ENCODE measurements at regions not wholly inside any gene's neighbourhood (a gene's known extent, or its start where the extent isn't known, plus 50 kb on each side); places are given as distances from the start of the nearest gene placed in this dataset.
A peak's percentile ranks its signal among the peaks of the same experiment; 100 is the strongest.

DNA sequence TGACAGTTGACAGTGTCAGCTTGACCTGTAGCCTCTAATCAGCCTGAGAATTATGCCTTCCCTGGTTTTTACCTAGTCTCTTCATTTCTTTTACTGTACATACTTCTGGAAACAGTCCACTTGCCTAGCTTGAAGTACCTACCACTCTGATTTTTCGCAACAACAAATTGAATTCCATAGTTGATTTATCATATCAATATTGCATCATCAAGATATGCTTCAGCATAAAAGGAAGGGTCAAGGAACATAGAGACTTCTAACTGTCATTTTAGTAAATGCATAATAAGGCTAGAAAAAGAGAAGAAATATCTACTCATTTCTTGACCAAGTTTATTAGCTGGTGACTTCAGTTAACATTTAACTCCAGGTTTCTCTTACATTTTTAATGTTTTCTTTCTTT, 174.2 kb upstream of the FAR2 start:
- no peak overlapping the region for H3K4me3 ChIP-seq
- H3K9me3 ChIP-seq, result no peaks in the 10 kb centered on the region
- 86% methylated on average over 1 of the region's 1 CpG for WGBS (ENCODE audit: insufficient coverage, low coverage, low lambda C conversion rate, missing lambda C conversion rate)
- no peak for ATAC-seq
- H3K36me3 ChIP-seq, result no peaks in the 10 kb centered on the region
- intact Hi-C loops (cut with DNase I), result no loop called here
- H3K4me1 ChIP-seq, result no peaks in the 10 kb centered on the region
- no peaks in the 10 kb centered on the region for H3K27me3 ChIP-seq
- H3K27ac ChIP-seq, result no peak overlapping the region
- TF ChIP-seq POLR2A (IDR thresholded peaks at IDR 0.05) (no peak), CTCF (IDR thresholded peaks at IDR 0.05) (no peak)
- no peak for DNase-seq

DNA sequence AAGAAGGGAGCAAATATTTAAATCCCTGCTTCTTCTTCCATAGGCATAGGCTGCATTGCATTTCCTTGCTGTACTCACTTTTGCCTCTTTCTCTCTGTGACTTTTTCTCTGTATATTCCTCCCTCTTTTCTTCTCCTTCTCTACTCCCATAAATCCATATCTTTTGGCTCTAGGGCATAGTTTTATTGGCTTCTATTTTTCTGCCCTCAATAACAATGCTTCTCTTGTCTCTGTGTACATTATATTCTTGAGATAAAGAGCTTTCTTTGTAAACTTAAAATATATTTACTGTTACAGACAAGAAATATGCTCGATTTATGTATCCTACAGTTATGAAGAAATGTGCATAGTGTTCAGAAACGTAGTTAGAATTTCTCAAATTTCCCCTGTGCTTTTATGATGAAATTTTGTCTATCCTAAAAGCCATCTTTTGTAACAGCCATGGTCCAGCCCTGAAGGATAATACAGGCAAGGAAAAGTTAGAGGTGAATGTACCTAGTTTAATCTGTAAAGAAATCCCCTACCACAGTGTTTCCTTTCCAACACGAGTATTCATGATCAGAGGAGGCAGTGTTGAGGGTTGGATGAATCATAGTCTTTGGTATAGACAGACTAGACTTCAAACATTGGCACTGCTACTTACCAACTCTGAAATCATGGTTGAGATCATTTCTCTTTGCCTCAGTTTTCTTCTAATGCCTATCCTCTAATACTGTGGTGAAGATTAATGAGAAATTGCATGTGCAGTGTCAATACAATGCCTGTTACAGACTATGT, 173.3 kb upstream of the FAR2 start:
- H3K27me3 ChIP-seq, result no peaks in the 10 kb centered on the region
- WGBS (ENCODE audit: insufficient coverage, low coverage, low lambda C conversion rate, missing lambda C conversion rate), result 23% methylated on average over 3 of the region's 3 CpGs
- intact Hi-C loops (cut with DNase I), result no loop called here
- no peak for DNase-seq
- H3K36me3 ChIP-seq, result no peaks in the 10 kb centered on the region
- no peak overlapping the region for H3K27ac ChIP-seq
- H3K9me3 ChIP-seq, result no peaks in the 10 kb centered on the region
- ATAC-seq, result no peak
- no peaks in the 10 kb centered on the region for H3K4me1 ChIP-seq
- H3K4me3 ChIP-seq, result no peak overlapping the region
- TF ChIP-seq POLR2A (IDR thresholded peaks at IDR 0.05), result no peak
- no peak for TF ChIP-seq CTCF (IDR thresholded peaks at IDR 0.05)

GRCh38 chr12:28980436-28980835, 168.6 kb upstream of the FAR2 start:
- no peaks in the 10 kb centered on the region for H3K36me3 ChIP-seq
- no peak for ATAC-seq
- intact Hi-C loops (cut with DNase I), result no loop called here
- no peaks in the 10 kb centered on the region for H3K9me3 ChIP-seq
- H3K27ac ChIP-seq, result no peak overlapping the region
- H3K27me3 ChIP-seq, result no peaks in the 10 kb centered on the region
- H3K4me3 ChIP-seq, result no peak overlapping the region
- no peaks in the 10 kb centered on the region for H3K4me1 ChIP-seq
- DNase-seq, result no peak
- TF ChIP-seq POLR2A (IDR thresholded peaks at IDR 0.05), result no peak
- TF ChIP-seq CTCF (IDR thresholded peaks at IDR 0.05), result no peak
- 75% methylated on average over 4 of the region's 4 CpGs for WGBS (ENCODE audit: insufficient coverage, low coverage, low lambda C conversion rate, missing lambda C conversion rate)

- H3K36me3 ChIP-seq, result no peaks in the 10 kb centered on the region
- ATAC-seq (peak; percentile 83 to 90 (median 86)), DNase-seq (no peak)
- 48% methylated on average over 5 of the region's 5 CpGs for WGBS (ENCODE audit: insufficient coverage, low coverage, low lambda C conversion rate, missing lambda C conversion rate)
- intact Hi-C loops (cut with DNase I), result no loop called here
- H3K27me3 ChIP-seq, result no peaks in the 10 kb centered on the region
- peaks cover 0 to 10% (median 0%) of the 10 kb centered on the region in 4 donors for H3K4me1 ChIP-seq
- TF ChIP-seq CTCF (IDR thresholded peaks at IDR 0.05), result no peak
- TF ChIP-seq POLR2A (IDR thresholded peaks at IDR 0.05), result no peak
- H3K27ac ChIP-seq, result no peak overlapping the region
- no peak overlapping the region for H3K4me3 ChIP-seq
- H3K9me3 ChIP-seq, result no peaks in the 10 kb centered on the region
These were observed 161.3 kb upstream of the FAR2 start for GRCh38 chr12:28987538-28988324.

All from right lobe of liver (tissue), 6 donors.